PC-3 (cell line): ENCODE measurements at regions not wholly inside any gene's neighbourhood (a gene's known extent, or its start where the extent isn't known, plus 50 kb on each side); places are given as distances from the start of the nearest gene placed in this dataset.

ENCODE experiments used
- CTCF ChIP-seq: fragments of 300-600 bp; sonication (generic); conservative IDR thresholded peaks from 2 replicates; pipeline ENCODE4 v1.5.1; 2017; ENCODE audit warnings: antibody characterized with exemption, low read depth, mild to moderate bottlenecking, low read length
- EZH2phosphoT487 ChIP-seq: fragments of 300-600 bp; sonication (generic); IDR thresholded peaks from 2 replicates; pipeline ENCODE4 v1.6.1; 2018; ENCODE audit warnings: mild to moderate bottlenecking, antibody characterized with exemption, low read length, borderline replicate concordance

- TF ChIP-seq CTCF = no peak
- no peak for TF ChIP-seq EZH2phosphoT487
These were observed 83.1 kb upstream of the MSX1 start for GRCh38 chr4:4776335-4776734.
